ENCODE measurements at regions not wholly inside any gene's neighbourhood (a gene's known extent, or its start where the extent isn't known, plus 50 kb on each side); places are given as distances from the start of the nearest gene placed in this dataset.

DNA sequence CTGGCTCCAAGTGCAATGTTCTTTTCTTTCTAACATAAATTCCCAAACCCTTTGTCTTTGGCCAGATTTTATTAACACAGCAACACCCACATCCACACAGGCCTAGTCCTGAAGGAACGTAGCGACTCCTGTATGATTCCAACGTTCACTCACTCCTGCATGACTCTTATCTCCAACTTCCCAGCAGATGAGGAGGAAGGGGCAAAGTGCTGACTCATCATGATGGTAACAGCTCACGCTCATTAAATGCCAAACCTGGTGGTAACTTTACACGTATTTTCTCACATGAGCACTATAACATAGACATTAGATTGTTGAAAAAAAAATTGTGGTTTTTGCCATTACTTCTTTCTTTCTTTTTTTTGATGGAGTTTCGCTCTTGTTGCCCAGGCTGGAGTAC, 1349.5 kb downstream of the EFNA5 start:
- Histone ChIP-seq H3K4me1 (ENCODE audit: control insufficient read depth in 5 of 5, insufficient read depth in 5 of 5, low read length in 5 of 5) (no peaks in the 10 kb centered on the region), H3K4me3 (no peak overlapping the region), H3K9ac (ENCODE audit: insufficient read depth in 1 of 2, low read length in 2 of 2) (no peak overlapping the region), H3K9me3 (ENCODE audit: control insufficient read depth in 4 of 4, insufficient read depth in 3 of 4, low read length in 3 of 4) (no peaks in the 10 kb centered on the region), H3K27ac (ENCODE audit: low read depth in 1 of 2, low read length in 1 of 2) (no peak overlapping the region), H3K36me3 (ENCODE audit: control insufficient read depth in 4 of 4, insufficient read depth in 4 of 4, low read length in 4 of 4) (no peaks in the 10 kb centered on the region), H3K27me3 (ENCODE audit: control insufficient read depth in 3 of 3, insufficient read depth in 3 of 3, low read length in 2 of 3) (no peaks in the 10 kb centered on the region)
- TF ChIP-seq, protein P1, sequence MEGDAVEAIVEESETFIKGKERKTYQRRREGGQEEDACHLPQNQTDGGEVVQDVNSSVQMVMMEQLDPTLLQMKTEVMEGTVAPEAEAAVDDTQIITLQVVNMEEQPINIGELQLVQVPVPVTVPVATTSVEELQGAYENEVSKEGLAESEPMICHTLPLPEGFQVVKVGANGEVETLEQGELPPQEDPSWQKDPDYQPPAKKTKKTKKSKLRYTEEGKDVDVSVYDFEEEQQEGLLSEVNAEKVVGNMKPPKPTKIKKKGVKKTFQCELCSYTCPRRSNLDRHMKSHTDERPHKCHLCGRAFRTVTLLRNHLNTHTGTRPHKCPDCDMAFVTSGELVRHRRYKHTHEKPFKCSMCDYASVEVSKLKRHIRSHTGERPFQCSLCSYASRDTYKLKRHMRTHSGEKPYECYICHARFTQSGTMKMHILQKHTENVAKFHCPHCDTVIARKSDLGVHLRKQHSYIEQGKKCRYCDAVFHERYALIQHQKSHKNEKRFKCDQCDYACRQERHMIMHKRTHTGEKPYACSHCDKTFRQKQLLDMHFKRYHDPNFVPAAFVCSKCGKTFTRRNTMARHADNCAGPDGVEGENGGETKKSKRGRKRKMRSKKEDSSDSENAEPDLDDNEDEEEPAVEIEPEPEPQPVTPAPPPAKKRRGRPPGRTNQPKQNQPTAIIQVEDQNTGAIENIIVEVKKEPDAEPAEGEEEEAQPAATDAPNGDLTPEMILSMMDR (IDR thresholded peaks at IDR 0.05; ENCODE audit: control extremely low read depth, extremely low read depth), result no peak
- no peak for DNase-seq
- WGBS, 2 donors, result 76 to 80% methylated on average over 6 of the region's 6 CpGs
- no peak for ATAC-seq (ENCODE audit: insufficient read depth, low FRiP score)

DNA sequence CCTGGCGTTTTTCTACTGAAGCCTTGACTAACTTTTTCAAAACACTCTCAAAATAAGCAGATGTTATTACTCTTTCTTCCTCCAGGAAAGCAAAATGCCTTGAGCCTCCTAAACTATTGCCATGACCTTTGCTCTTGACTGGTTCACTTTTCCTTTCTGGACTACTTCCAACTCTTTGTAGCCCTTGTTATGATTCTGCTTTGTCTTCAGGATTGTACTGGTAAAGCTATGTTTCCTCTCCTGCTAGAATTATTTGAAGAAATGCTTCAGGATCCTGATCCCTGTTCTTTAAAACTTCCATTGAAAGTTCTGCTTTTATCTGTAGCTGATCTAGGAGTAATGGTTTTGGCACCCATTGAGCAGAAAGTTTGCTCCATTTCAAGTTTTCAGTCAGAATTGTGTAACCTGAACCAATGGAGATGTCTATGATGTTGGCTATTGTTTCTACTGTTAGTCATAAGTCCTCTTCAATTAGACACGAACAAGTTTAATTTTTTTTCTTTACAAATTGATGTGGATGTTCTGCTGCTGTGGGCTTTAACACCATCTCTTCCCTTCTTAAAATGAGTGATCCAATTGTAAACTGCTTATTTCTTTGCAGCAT, 1356.4 kb downstream of the EFNA5 start:
- no peaks in the 10 kb centered on the region for H3K27me3 ChIP-seq (ENCODE audit: control insufficient read depth in 3 of 3, insufficient read depth in 3 of 3, low read length in 2 of 3)
- no peak overlapping the region for H3K4me3 ChIP-seq
- TF ChIP-seq, protein P1 (IDR thresholded peaks at IDR 0.05; ENCODE audit: control extremely low read depth, extremely low read depth), result no peak
- no peaks in the 10 kb centered on the region for H3K9me3 ChIP-seq (ENCODE audit: control insufficient read depth in 4 of 4, insufficient read depth in 3 of 4, low read length in 3 of 4)
- H3K27ac ChIP-seq (ENCODE audit: low read depth in 1 of 2, low read length in 1 of 2), result no peak overlapping the region
- WGBS, 2 donors, result 53 to 67% methylated on average over 2 of the region's 2 CpGs
- no peaks in the 10 kb centered on the region for H3K36me3 ChIP-seq (ENCODE audit: control insufficient read depth in 4 of 4, insufficient read depth in 4 of 4, low read length in 4 of 4)
- no peak overlapping the region for H3K9ac ChIP-seq (ENCODE audit: insufficient read depth in 1 of 2, low read length in 2 of 2)
- H3K4me1 ChIP-seq (ENCODE audit: control insufficient read depth in 5 of 5, insufficient read depth in 5 of 5, low read length in 5 of 5), result peaks cover 0 to 6% (median 0%) of the 10 kb centered on the region in 5 donors
- no peak for ATAC-seq (ENCODE audit: insufficient read depth, low FRiP score)
- peak in 1 of 3 donors; percentile 17 for DNase-seq

DNA sequence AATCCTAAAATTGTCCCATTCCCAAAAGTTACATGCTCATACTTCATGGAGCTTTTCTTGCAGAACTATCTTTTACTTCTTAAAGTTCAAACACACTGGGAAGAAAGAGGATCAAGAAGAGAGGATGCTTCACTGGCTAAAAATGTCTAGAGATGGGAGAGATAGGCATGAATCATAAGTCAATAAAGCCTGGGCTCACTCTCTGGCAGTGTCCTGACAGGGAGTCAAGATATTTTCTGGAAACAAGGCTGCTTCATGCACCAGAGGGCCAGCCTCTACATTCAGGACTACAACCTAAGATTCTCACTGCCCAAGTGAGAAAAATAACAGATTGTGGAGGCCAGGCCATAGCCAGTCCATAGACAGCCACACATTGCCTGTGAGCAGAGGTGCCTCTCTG, 1358.4 kb downstream of the EFNA5 start:
- H3K9ac ChIP-seq (ENCODE audit: insufficient read depth in 1 of 2, low read length in 2 of 2), result no peak overlapping the region
- ATAC-seq (ENCODE audit: insufficient read depth, low FRiP score) (no peak), DNase-seq (no peak)
- no peak overlapping the region for H3K4me3 ChIP-seq
- no peaks in the 10 kb centered on the region for H3K9me3 ChIP-seq (ENCODE audit: control insufficient read depth in 4 of 4, insufficient read depth in 3 of 4, low read length in 3 of 4)
- H3K36me3 ChIP-seq (ENCODE audit: control insufficient read depth in 4 of 4, insufficient read depth in 4 of 4, low read length in 4 of 4), result no peaks in the 10 kb centered on the region
- TF ChIP-seq, protein P1 (IDR thresholded peaks at IDR 0.05; ENCODE audit: control extremely low read depth, extremely low read depth), result no peak
- H3K27me3 ChIP-seq (ENCODE audit: control insufficient read depth in 3 of 3, insufficient read depth in 3 of 3, low read length in 2 of 3), result no peaks in the 10 kb centered on the region
- no peak overlapping the region for H3K27ac ChIP-seq (ENCODE audit: low read depth in 1 of 2, low read length in 1 of 2)
- peaks cover 0 to 6% (median 0%) of the 10 kb centered on the region in 5 donors for H3K4me1 ChIP-seq (ENCODE audit: control insufficient read depth in 5 of 5, insufficient read depth in 5 of 5, low read length in 5 of 5)
